ENCODE measurements at regions not wholly inside any gene's neighbourhood (a gene's known extent, or its start where the extent isn't known, plus 50 kb on each side); places are given as distances from the start of the nearest gene placed in this dataset.

DNA sequence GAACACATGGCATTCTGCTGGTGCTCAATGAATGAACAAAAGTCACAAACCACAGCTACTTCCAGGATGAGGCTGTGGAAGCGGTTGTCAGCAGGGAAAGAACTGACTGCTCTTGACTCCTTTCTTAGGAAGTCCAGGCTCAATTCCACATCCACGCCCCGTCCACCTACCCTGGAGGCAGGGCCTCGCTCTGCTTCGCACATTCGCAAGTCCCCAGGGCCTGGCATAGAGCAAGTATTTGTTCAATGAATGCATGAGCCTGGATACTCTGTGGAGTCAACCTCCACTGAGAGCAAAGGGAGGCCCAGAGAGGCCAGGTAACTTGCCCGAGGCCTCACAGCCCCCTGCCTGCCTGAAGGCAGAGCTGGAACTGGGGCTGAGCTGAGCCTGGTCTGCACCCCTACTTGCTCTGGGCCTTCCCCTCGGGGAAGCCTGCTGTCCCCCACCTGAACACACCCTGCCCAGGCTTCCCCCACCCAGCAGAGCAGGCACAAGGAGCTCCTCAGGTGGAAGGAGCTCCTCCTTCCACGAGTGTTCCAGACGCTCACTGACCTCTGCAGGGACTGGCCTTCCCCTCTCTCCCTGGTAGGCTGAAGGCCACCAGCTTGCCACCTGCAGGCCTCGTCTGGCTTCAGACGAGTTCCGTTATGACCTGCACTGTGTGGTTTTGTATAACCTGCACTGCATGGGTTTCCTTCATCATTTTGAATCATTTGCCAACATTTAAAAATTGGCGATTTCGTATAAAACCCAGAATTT is 119.3 kb upstream of the PTPN1 start:
- no peak for DNase-seq

DNA sequence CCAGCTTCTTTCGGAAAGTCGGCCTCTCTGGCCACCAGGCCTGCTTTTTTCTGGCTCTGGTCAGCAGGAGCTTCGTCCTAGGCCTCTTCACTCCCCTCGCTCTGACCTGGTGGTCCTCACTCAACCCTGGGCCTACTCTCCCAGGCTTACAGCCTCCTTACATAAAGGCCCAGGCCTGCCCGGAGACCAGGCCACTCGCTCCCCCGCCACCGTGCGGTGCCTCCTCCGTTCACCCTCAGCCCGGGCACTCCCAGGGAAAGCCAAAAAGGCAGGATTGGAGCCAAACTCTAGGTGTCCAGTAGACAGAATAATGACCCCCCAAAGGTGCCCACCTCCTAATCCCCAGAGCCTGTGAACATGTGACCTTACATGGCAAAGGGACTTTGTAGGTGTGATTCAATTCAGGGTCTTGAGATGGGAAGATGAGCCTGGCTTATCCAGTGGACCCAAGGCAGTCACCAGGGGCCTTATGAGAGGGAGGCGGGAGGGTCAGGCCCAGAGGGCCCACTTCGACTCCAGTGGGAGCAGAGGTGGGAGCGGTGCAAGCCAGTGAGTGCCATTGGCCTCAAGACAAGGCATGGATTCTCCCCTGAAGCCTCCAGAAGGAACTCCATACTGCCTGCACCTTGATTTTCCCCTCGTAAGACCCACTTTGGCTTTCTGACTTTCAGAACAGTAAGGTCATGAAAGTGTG is 118.6 kb upstream of the PTPN1 start:
- DNase-seq: no peak

DNA sequence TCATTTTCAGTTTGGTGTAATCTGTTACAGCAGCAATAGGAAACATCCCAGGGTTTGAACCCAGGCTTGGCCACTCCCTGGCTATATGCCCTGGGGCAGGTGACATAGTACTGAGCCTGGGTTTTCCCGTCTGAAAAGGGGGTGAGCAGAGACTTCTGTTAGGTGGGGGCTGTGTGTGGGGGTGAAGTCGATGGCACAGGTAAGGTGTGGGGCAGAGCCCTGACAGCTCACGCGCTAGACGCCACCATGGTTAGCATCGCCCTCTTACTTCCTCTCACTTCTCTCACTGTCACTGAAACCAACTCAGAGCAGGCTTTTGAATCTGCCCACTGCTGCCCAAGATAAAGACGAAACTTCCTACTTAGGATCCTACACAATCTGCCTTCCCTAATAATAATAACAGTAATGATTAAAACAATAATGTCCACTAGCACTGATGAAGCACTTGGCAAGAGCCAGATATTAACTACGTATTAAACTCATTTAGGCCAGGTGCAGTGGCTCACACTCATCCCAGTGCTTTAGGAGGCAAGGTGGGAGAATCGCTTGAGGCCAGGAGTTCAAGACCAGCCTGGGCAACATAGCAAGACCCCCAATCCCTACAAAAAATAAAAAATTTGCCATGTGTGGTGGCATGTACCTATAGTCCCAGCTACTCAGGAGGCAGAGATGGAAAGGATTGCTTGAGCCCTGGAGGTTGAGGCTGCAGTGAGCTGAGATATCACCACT is 117.9 kb upstream of the PTPN1 start:
- no peak for DNase-seq

DNA sequence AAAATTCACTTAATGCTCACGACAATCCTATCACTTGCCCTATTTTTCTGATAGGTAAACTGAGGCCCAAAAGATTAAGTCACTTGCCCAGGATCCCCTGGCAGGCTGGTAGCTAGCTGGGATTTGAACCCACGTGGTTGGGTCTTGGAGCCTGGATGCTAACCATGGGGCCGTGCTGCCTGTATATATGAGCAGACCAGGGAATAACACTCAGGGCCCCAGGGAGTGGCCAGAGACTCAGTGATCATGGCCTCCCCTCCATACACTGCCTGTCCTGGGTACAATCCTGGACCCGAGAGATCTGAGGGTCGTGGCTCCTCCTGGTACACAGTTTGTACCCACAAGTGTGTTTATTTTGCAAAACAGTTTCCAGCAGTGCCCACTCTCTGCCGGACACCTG is 116.9 kb upstream of the PTPN1 start:
- DNase-seq: no peak

GRCh38 chr20:50393990-50394561 is 116.1 kb upstream of the PTPN1 start:
- no peak for DNase-seq

GRCh38 chr20:50394569-50394968 is 115.6 kb upstream of the PTPN1 start:
- no peak for DNase-seq

- no peak for DNase-seq
These were observed 114.9 kb upstream of the PTPN1 start for GRCh38 chr20:50395251-50395729.

GRCh38 chr20:50395914-50396488 is 114.2 kb upstream of the PTPN1 start:
- no peak for DNase-seq

DNA sequence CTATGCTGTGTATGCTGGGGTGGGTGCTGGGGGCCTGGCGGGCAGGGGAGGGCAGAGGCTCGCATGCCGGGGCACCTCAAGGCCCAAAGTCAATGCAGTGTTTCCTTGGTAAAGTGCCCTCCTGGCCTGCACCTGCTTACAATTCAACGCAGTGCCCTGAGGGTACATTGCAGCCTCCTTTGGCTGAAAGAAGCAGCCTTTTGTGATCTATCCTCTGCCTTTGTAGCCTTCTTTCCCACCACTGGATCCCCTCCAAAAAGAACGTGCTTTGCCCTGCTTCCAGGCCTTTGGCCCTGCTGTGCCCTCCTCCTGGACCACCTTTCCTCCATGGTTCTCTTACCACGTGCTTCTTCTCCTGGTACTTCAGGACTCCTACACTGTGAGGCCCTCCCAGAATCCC is 113.6 kb upstream of the PTPN1 start:
- DNase-seq: no peak

DNA sequence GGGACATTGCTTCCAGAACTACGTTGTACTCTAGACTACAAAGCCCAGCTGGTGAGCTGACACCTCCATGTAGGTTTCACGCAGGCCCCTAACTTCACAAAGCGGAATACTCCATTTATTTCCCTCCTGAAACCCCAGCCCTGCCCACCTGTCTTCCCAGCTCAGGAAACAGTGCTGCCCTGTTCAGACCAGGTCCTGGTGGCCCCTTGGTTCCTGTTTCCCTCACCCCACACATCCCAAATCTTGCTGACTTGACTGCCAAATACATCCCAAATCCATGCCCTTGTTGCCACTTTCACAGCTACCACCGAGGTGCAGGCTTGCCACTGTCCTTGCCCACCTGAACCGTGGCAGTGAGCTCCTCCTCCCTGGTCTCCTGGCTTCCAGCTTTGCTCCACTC is 113.1 kb upstream of the PTPN1 start:
- no peak for DNase-seq

DNA sequence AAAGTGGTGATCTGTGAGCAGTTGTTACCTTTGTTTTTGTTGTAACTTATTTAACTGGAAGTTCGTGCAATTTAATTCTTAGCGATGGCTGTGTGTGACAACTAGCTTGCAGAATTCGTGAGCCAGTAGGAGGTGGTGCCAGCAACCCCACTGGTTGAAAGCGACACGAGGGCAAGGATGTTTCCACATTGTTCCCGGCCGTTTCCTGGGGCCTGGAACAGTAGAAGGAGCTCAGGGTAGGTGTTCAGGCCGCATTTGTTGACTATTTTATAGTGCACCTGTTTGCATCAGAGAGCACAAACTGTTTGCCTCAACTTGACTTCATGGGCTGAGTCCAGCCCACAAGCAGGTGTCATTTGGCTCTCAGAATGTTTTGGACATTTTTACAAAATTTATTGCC is 112.1 kb upstream of the PTPN1 start:
- DNase-seq: no peak

GRCh38 chr20:50398471-50398820 is 111.7 kb upstream of the PTPN1 start:
- no peak for DNase-seq

GRCh38 chr20:50398821-50399554 is 111.2 kb upstream of the PTPN1 start:
- DNase-seq: no peak

DNA sequence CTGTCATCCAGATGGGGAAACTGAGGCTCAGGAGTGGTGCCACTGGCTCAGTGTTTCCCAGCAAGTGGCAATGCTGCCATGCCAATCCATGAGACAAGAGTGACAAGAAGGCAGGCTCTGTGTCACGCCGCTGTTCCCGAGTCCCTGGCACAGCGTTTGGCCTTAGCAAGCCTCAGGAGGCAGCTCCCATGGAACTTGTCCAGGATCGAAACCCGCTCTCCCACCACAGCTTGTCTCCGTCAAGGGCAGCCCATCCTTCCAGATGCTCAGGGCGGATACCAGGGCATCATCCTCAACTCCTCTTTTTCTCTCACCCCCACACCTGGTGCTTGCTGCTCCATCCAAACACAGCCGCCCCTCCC is 110.6 kb upstream of the PTPN1 start:
- DNase-seq: no peak

DNA sequence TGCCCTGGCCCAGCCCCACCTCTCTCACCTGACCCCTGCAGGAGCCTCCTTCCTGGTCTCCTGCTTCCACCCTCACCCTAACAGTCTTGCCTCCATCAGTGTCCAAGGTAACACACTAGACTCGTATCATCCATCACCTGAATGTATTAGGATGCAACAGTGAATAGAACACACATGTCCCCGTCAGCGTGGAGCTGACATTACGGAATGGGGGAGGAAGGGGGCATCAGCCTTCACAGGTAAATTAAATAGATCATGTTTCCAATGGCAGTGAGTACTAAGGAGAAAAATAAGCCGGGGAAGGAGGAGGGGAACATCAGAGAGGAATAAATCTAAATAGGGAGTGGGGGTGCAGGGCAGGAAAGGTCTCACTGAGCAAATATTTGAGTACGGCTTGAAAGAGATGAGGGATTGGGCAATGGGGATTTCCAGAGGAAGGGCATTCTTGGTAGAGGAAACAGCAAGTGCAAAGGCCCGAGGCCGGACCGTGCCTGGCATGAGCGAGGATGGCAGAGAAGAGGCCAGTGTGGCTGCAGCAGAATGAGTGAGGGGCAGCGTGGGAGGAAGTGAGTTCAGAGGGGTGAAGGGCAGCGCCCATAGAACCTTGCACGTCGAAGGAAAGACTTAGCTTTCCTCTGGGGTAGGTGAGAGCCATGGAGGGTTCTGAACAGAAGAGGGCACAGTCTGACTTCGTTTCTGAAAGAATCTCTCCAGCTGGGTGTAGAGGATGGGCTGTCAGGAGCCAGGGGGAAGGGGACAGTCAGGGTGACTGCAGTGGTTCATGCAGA is 110.1 kb upstream of the PTPN1 start:
- no peak for DNase-seq

DNA sequence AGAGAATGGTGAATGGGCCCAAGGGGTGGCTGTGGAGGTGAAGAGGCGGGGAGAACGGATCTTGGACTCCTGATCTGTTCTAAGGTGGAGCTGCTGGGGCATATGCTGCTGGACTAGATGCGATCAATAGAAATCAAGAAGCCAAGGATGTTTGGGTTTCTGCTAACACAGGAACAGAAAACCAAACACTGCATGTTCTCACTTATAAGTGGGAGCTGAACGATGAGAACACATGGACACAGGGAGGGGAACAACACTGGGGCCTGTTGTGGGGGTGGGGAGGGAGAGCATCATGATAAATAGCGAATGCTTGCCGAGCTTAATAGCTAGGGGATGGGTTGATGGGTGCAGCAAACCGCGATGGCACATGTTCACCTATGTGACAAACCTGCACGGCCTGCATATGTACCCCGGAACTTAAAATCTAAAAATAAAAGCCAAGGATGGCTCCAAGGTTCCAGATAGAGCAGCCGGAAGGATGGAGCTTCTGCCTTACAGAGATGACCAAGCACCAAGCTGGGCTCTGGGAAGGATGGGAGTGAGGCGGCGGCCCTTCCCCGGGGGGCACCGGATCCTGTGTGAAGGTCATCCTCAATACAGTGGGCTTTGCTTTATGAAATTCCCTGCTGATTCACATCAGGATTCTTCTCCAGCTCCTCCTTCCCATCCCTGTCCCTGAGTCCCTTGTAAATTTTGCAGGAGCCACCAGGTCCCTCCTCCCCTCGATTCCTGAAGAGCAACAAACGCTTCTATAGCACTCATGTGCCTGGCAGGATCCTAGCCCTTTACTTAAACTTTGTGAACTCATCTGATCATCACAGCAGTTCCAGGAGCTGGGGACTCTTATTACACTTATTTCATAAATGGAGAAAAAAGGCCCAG is 109.2 kb upstream of the PTPN1 start:
- no peak for DNase-seq

DNA sequence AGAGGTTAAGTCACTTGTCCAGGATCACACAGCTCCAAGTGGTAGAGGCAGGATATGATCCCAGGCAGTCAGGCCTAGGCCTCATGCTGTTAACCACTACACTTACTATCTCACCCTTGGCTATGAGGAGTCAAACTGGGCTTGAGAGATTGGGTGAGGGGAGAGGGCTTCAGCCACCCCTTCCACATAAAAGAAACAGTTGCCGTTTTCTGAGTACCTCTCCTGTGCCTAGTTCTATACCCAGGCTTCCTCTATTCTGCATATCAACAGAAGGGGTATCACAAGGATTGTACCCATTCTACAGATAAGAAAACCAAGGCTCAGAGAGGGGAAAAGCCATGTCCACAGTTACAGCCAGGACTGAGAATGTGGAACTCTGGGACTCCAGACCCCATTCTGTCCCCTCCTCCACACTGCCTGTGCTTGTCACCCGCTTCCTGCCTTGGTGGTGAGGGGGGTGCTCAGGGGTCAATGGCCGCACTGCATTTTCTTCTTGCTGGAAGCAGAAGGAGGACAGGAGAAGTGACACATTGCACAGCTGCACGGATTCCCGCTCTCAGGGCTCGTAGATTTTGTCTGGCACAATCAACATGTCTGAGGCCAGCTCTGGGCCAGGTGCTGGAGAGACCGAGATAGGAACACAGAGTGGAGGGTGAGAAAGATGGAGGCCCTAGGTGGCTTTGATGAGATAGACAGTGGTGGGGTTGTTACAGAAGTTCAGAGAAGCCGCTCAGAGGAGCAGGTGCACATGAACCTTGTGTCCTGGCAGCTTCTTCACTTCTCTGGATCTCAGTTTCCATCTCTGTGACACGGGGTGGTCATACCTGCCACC is 108.4 kb upstream of the PTPN1 start:
- DNase-seq: no peak

- no peak for DNase-seq
These were observed 106.4 kb upstream of the PTPN1 start for GRCh38 chr20:50403565-50404418.
